ENCODE measurements at regions not wholly inside any gene's neighbourhood (a gene's known extent, or its start where the extent isn't known, plus 50 kb on each side); places are given as distances from the start of the nearest gene placed in this dataset.
A peak's percentile ranks its signal among the peaks of the same experiment; 100 is the strongest.

DNA sequence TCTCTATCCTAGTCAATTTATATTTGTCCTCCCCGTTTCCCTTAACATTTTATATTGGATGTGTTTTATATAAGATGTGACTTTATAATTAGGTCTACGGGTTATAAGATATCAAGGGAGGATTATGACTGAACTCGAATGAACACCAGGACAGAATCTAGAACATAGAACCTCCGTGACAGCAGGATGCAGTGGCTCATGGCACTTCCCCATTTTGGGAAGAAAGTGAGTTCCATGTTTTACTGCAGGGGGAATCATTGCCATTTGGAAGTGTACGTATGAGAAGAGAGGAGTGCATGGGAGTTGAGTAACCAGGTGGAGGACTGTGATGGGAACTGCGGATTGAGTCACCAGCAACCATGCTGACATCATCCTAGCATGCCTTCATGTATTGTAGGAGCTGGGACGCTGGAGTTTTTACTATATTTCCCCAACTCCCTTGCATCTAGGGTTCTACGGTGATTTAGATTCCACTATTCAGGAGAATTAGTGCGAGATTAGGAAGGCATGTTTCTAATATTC, 56.1 kb upstream of the FOXC1 start:
- DNase-seq, result no peak

DNA sequence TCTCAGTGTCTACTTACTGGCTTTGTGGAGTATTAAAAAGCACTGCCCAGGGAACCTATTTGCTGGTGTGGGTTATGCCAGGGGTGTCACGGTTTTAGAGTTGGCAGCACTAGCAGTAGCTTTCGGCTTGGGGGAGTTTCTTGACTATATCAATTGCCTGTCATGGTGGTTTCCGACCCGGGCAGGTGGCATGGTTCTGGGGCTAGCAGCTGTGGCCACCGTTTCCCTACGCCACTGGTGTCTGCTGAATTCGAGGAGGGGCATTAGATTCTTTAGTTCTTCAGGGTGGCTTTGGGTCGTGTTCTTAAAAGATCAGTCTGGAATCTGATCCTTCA, 55.6 kb upstream of the FOXC1 start:
- no peak for DNase-seq

DNA sequence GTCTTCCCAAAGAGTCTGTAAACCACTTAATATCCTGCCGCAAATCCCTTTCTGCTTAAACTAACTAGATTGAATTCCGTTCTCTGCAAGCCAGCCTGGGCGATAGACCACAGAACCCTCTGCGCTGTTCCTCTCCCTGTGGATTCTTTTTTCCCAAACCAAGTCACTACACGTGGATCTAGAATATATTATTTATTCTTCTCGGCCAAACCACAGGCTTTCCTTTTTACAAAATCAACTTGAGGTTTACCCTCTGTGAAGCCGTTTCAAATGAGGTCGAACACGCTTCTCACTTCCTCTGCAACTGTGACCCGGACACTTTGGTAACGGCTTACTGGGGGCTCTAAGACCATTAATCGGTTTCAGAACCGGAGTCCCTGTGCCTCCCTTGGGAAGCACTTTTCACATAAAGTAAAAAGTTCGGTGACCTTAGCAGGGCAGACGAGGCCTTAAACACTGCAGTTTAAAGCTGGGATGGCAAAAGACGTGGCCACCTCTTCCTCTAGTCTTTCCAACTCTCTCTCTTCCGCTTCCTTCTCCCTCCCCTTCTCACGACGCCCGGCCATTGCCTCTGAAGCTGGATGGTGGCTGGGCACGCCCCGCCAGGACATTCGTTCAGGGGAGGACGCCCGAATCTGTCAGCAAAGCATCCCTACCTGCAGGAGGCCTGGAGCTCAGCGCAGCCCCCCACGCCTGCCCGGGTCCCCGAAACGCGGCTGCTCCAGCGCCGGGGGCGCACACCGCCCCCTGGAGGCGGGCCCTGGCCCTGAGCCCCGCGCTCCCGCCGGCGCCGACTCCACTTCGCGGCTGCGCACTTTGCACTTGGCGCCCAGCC, 55.0 kb upstream of the FOXC1 start:
- peak; percentile 69 for DNase-seq

DNA sequence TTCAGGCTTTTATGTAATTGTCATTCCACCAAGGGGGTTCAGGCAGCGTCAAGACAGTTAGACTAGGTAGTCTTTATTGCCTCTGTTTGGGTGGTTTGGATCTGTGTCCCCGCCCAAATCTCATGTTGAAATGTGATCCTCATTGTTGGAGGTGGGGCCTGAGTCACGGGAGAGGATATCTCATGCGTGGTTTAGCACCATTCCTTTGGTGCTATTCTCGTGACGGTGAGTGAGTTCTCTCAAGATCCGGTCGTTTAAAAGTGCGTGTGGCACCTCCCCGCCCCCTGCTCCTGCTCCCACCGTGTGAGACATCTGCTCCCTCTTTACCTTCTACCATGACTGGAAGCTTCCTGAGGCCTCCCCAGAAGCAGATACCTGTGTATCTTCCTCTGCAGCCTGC, 51.3 kb upstream of the FOXC1 start:
- DNase-seq, result no peak

All from activated T-cell treated with anti-CD3 and anti-CD28 coated beads, Interleukin-2, amount 50 U/mL, for 1 hour (primary cell).